Gastrocnemius medialis (tissue), 4 donors: ENCODE measurements at regions not wholly inside any gene's neighbourhood (a gene's known extent, or its start where the extent isn't known, plus 50 kb on each side); places are given as distances from the start of the nearest gene placed in this dataset.

Experiments
- ATAC-seq, 2 donors: fragments of 150-250 bp; one replicate each; pipeline ENCODE4 v1.9.1; 2016
- DNase-seq, 2 donors: peaks; one replicate each; pipeline ENCODE4 v3.0.0-alpha.2; 2019
- H3K27ac ChIP-seq, 4 donors: fragments of 200-600 bp; sonication (generic); 1 replicate in 1 of 4; 2 replicates in 3 of 4; pipeline ENCODE4 v1.5.1; 2016 to 2018; ENCODE audit warnings: mild to moderate bottlenecking in 2 of 4, moderate library complexity in 1 of 4
- H3K27me3 ChIP-seq, 3 donors: fragments of 200-600 bp; sonication (generic) in 2 of 3; 1 replicate in 1 of 3; 2 replicates in 2 of 3; pipeline versions ENCODE4 v1.5.1 to v1.6.0; 2016 to 2019; ENCODE audit warnings: mild to moderate bottlenecking in 1 of 3, moderate library complexity in 1 of 3
- H3K36me3 ChIP-seq, 2 donors: fragments of 200-600 bp; sonication (generic) in 1 of 2; one replicate each; pipeline ENCODE4 v1.5.1; 2017 to 2018
- H3K4me1 ChIP-seq, 2 donors: fragments of 200-600 bp; sonication (generic) in 1 of 2; one replicate each; pipeline ENCODE4 v1.5.1; 2016 to 2017; ENCODE audit warnings: mild to moderate bottlenecking in 2 of 2
- H3K4me3 ChIP-seq, 4 donors: fragments of 200-600 bp; sonication (generic) in 3 of 4; 1 replicate in 1 of 4; 2 replicates in 3 of 4; pipeline ENCODE4 v1.5.1; 2016 to 2019; ENCODE audit warnings: mild to moderate bottlenecking in 2 of 4
- H3K9me3 ChIP-seq, 3 donors: fragments of 200-600 bp; sonication (generic) in 2 of 3; 1 replicate in 1 of 3; 2 replicates in 2 of 3; pipeline ENCODE4 v1.5.1; 2016 to 2019
- CTCF ChIP-seq, 5 experiments: fragments of 450-650 bp in 3 of 5; fragments of 200-600 bp in 2 of 5; sonication (generic) in 2 of 5; IDR thresholded peaks in 4 of 5; conservative IDR thresholded peaks in 1 of 5; 1 replicate in 4 of 5; 2 replicates in 1 of 5; pipeline ENCODE4 v1.5.1; 2016 to 2019; ENCODE audit warnings: antibody characterized with exemption in 5 of 5, mild to moderate bottlenecking in 3 of 5, moderate library complexity in 3 of 5
- POLR2A ChIP-seq, 2 donors: fragments of 450-650 bp; IDR thresholded peaks; one replicate each; pipeline ENCODE4 v1.6.1; 2017; ENCODE audit warnings: antibody characterized with exemption in 2 of 2, mild to moderate bottlenecking in 2 of 2, moderate library complexity in 2 of 2
- in situ Hi-C, 4 donors: fragments of 200-750 bp; cut with MboI; loops; one replicate each; pipeline versions ENCODE4 v1.15.0 to v1.8.0; 2017; ENCODE audit warnings: low sequenced_read_pairs in 4 of 4
- intact Hi-C: fragments of 100-400 bp; cut with DNase I; formaldehyde crosslinking; loops from one replicate; pipeline ENCODE4 v1.15.1; 2023; ENCODE audit warnings: low total_unique reads

GRCh38 chr3:159340877-159341500 is 539.1 kb downstream of the MFSD1 start:
- no peak overlapping the region for H3K4me3 ChIP-seq
- DNase-seq (no peak), ATAC-seq (no peak)
- no peaks in the 10 kb centered on the region for H3K27me3 ChIP-seq
- no peak overlapping the region for H3K27ac ChIP-seq
- in situ Hi-C loops, result loop anchor here in 1 of 4 donors (25.0 kb wide), 1 partner anchor 96 kb away; no protein-coding TSS in a partner anchor
- no peaks in the 10 kb centered on the region for H3K4me1 ChIP-seq
- no peaks in the 10 kb centered on the region for H3K9me3 ChIP-seq
- TF ChIP-seq CTCF (IDR thresholded peaks at IDR 0.05 in 4 of 5, conservative IDR thresholded peaks at IDR 0.05 in 1 of 5) (no peak), POLR2A (IDR thresholded peaks at IDR 0.05) (no peak)
- H3K36me3 ChIP-seq, result no peaks in the 10 kb centered on the region
- intact Hi-C loops, result no loop called here

- in situ Hi-C loops, result loop anchor here in 1 of 4 donors (25.0 kb wide), 1 partner anchor 91 kb away; no protein-coding TSS in a partner anchor
- no peak overlapping the region for H3K27ac ChIP-seq
These were observed 544.5 kb downstream of the MFSD1 start for GRCh38 chr3:159346271-159346903.

GRCh38 chr3:159348431-159348830 is 546.6 kb downstream of the MFSD1 start:
- in situ Hi-C loops (loop anchor here in 1 of 4 donors (25.0 kb wide), 1 partner anchor 89 kb away; no protein-coding TSS in a partner anchor), intact Hi-C loops (no loop called here)
- DNase-seq, result no peak
- Histone ChIP-seq H3K9me3 (no peaks in the 10 kb centered on the region), H3K4me3 (no peak overlapping the region), H3K4me1 (no peaks in the 10 kb centered on the region), H3K27ac (no peak overlapping the region), H3K36me3 (no peaks in the 10 kb centered on the region), H3K27me3 (no peaks in the 10 kb centered on the region)
- TF ChIP-seq POLR2A (IDR thresholded peaks at IDR 0.05), result no peak
- TF ChIP-seq CTCF (IDR thresholded peaks at IDR 0.05 in 4 of 5, conservative IDR thresholded peaks at IDR 0.05 in 1 of 5), result no peak
- ATAC-seq, result no peak

More at GRCh38 chr3:159346271-159346903, 544.5 kb downstream of the MFSD1 start:
- H3K4me3 ChIP-seq, result no peak overlapping the region
- DNase-seq (no peak), ATAC-seq (no peak)
- TF ChIP-seq POLR2A (IDR thresholded peaks at IDR 0.05) (no peak), CTCF (IDR thresholded peaks at IDR 0.05 in 4 of 5, conservative IDR thresholded peaks at IDR 0.05 in 1 of 5) (no peak)
- no peaks in the 10 kb centered on the region for H3K27me3 ChIP-seq
- no peaks in the 10 kb centered on the region for H3K36me3 ChIP-seq
- no peaks in the 10 kb centered on the region for H3K4me1 ChIP-seq
- intact Hi-C loops, result no loop called here
- no peaks in the 10 kb centered on the region for H3K9me3 ChIP-seq

GRCh38 chr3:159356606-159357005 is 554.8 kb downstream of the MFSD1 start:
- DNase-seq (no peak), ATAC-seq (no peak)
- Histone ChIP-seq H3K27me3 (no peaks in the 10 kb centered on the region), H3K36me3 (no peaks in the 10 kb centered on the region), H3K9me3 (no peaks in the 10 kb centered on the region), H3K4me3 (no peak overlapping the region), H3K27ac (no peak overlapping the region), H3K4me1 (no peaks in the 10 kb centered on the region)
- TF ChIP-seq CTCF (IDR thresholded peaks at IDR 0.05 in 4 of 5, conservative IDR thresholded peaks at IDR 0.05 in 1 of 5), result no peak
- in situ Hi-C loops (no loop called here), intact Hi-C loops (no loop called here)
